GM13976 (cell line): ENCODE measurements at regions not wholly inside any gene's neighbourhood (a gene's known extent, or its start where the extent isn't known, plus 50 kb on each side); places are given as distances from the start of the nearest gene placed in this dataset.

Experiments
- DNase-seq: peaks from one replicate; pipeline ENCODE4 v3.0.0; 2012; ENCODE audit warnings: low spot score
- CTCF ChIP-seq: IDR thresholded peaks from 2 replicates; pipeline ENCODE4 v1.5.1; 2012; ENCODE audit warnings: borderline replicate concordance, mild to moderate bottlenecking; ENCODE audit not compliant: insufficient read depth; ENCODE audit errors: extremely low read depth, missing control alignments, control extremely low read depth
- in situ Hi-C: fragments of 300-500 bp; cut with MboI; formaldehyde crosslinking; loops from one replicate; pipeline ENCODE4 v1.12.0; 2022; ENCODE audit warnings: low sequenced_read_pairs, mixed read lengths, inconsistent platforms; ENCODE audit not compliant: unreplicated experiment

- in situ Hi-C loops, result no loop called here
- no peak for DNase-seq
- TF ChIP-seq CTCF, result no peak
These were observed 52.4 kb upstream of the TRIO start for GRCh38 chr5:14090755-14091154.

GRCh38 chr5:14090290-14090689 lies 52.9 kb upstream of the TRIO start:
- in situ Hi-C loops, result no loop called here
- DNase-seq, result no peak
- no peak for TF ChIP-seq CTCF

GRCh38 chr5:14089198-14089597 lies 53.9 kb upstream of the TRIO start:
- DNase-seq, result no peak
- in situ Hi-C loops, result no loop called here
- no peak for TF ChIP-seq CTCF

- no peak for TF ChIP-seq CTCF
- in situ Hi-C loops, result no loop called here
- no peak for DNase-seq
These were observed 56.9 kb upstream of the TRIO start for GRCh38 chr5:14086261-14086660.

GRCh38 chr5:14082973-14083372 lies 60.2 kb upstream of the TRIO start:
- no peak for DNase-seq
- in situ Hi-C loops, result no loop called here
- TF ChIP-seq CTCF, result no peak

- TF ChIP-seq CTCF, result no peak
- in situ Hi-C loops, result no loop called here
These were observed 60.6 kb upstream of the TRIO start for GRCh38 chr5:14082523-14082922.

GRCh38 chr5:14081791-14082190 lies 61.4 kb upstream of the TRIO start:
- in situ Hi-C loops, result no loop called here
- DNase-seq, result no peak
- no peak for TF ChIP-seq CTCF

More at GRCh38 chr5:14082523-14082922, 60.6 kb upstream of the TRIO start:
- DNase-seq, result no peak
